ENCODE measurements at regions not wholly inside any gene's neighbourhood (a gene's known extent, or its start where the extent isn't known, plus 50 kb on each side); places are given as distances from the start of the nearest gene placed in this dataset.

- Histone ChIP-seq H4K20me1 (ENCODE audit: insufficient read depth, poor library complexity, severe bottlenecking) (no peaks in the 10 kb centered on the region), H3K4me1 (ENCODE audit: insufficient read depth) (no peaks in the 10 kb centered on the region), H2AFZ (no peak overlapping the region), H3K79me2 (no peaks in the 10 kb centered on the region), H3K4me2 (no peak overlapping the region), H3K27me3 (no peaks in the 10 kb centered on the region), H3K36me3 (replicated peaks; ENCODE audit: insufficient read depth, low read depth) (no peaks in the 10 kb centered on the region), H3K9me3 (ENCODE audit: low read depth) (no peaks in the 10 kb centered on the region), H3K4me3 (no peak overlapping the region), H3K9me2 (replicated peaks; ENCODE audit: insufficient read depth) (no peaks in the 10 kb centered on the region), H3K27ac (no peak overlapping the region)
- WGBS (ENCODE audit: low lambda C conversion rate, missing lambda C conversion rate): 89% methylated on average over 4 of the region's 4 CpGs
- TF ChIP-seq, protein P1, sequence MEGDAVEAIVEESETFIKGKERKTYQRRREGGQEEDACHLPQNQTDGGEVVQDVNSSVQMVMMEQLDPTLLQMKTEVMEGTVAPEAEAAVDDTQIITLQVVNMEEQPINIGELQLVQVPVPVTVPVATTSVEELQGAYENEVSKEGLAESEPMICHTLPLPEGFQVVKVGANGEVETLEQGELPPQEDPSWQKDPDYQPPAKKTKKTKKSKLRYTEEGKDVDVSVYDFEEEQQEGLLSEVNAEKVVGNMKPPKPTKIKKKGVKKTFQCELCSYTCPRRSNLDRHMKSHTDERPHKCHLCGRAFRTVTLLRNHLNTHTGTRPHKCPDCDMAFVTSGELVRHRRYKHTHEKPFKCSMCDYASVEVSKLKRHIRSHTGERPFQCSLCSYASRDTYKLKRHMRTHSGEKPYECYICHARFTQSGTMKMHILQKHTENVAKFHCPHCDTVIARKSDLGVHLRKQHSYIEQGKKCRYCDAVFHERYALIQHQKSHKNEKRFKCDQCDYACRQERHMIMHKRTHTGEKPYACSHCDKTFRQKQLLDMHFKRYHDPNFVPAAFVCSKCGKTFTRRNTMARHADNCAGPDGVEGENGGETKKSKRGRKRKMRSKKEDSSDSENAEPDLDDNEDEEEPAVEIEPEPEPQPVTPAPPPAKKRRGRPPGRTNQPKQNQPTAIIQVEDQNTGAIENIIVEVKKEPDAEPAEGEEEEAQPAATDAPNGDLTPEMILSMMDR (IDR thresholded peaks at IDR 0.05; ENCODE audit: poor library complexity): no peak
- no peak for TF ChIP-seq EZH2 (IDR thresholded peaks at IDR 0.05; ENCODE audit: borderline replicate concordance)
- TF ChIP-seq EZH2phosphoT487 (IDR thresholded peaks at IDR 0.05; ENCODE audit: low read depth, severe bottlenecking, unreplicated experiment): no peak
- no peak for DNase-seq (ENCODE audit: low spot score)
These were observed 91.4 kb upstream of the ZNF462 start for GRCh38 chr9:106771608-106772007.

GRCh38 chr9:106772523-106773290 is 90.3 kb upstream of the ZNF462 start:
- Histone ChIP-seq H3K4me1 (ENCODE audit: insufficient read depth) (no peaks in the 10 kb centered on the region), H3K27me3 (no peaks in the 10 kb centered on the region), H3K9me2 (replicated peaks; ENCODE audit: insufficient read depth) (no peaks in the 10 kb centered on the region), H3K27ac (no peak overlapping the region), H4K20me1 (ENCODE audit: insufficient read depth, poor library complexity, severe bottlenecking) (no peaks in the 10 kb centered on the region), H3K9me3 (ENCODE audit: low read depth) (no peaks in the 10 kb centered on the region), H3K4me2 (no peak overlapping the region), H3K79me2 (no peaks in the 10 kb centered on the region), H3K4me3 (no peak overlapping the region), H2AFZ (no peak overlapping the region), H3K36me3 (replicated peaks; ENCODE audit: insufficient read depth, low read depth) (no peaks in the 10 kb centered on the region)
- TF ChIP-seq EZH2 (IDR thresholded peaks at IDR 0.05; ENCODE audit: borderline replicate concordance) (no peak), EZH2phosphoT487 (IDR thresholded peaks at IDR 0.05; ENCODE audit: low read depth, severe bottlenecking, unreplicated experiment) (no peak)
- TF ChIP-seq, protein P1 (IDR thresholded peaks at IDR 0.05; ENCODE audit: poor library complexity): no peak
- DNase-seq (ENCODE audit: low spot score): no peak
- WGBS (ENCODE audit: low lambda C conversion rate, missing lambda C conversion rate): 82% methylated on average over 5 of the region's 5 CpGs

DNA sequence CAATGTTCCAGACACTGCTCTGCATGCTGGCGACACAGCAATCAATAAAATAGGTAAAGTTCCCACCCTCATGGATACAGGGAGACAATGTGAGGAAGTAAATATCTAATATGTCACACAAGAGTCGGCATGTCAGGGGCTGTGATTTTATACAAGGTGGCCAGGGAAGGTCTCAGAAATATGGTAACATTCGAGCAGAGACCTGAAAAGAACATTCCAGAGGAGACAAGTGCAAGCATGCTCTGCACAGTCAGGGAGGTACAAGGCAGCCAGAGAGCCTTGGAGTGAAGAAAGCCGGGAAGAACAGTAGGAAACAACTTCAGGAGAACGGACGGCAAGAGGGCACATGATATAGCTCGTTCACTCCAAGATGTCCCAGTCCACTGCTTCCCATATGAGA is 89.2 kb upstream of the ZNF462 start:
- no peak overlapping the region for H3K4me2 ChIP-seq
- no peaks in the 10 kb centered on the region for H4K20me1 ChIP-seq (ENCODE audit: insufficient read depth, poor library complexity, severe bottlenecking)
- 82% methylated on average over 7 of the region's 7 CpGs for WGBS (ENCODE audit: low lambda C conversion rate, missing lambda C conversion rate)
- H3K79me2 ChIP-seq: no peaks in the 10 kb centered on the region
- no peak overlapping the region for H3K27ac ChIP-seq
- H3K27me3 ChIP-seq: no peaks in the 10 kb centered on the region
- H3K4me1 ChIP-seq (ENCODE audit: insufficient read depth): no peaks in the 10 kb centered on the region
- no peak for DNase-seq (ENCODE audit: low spot score)
- H3K9me2 ChIP-seq (replicated peaks; ENCODE audit: insufficient read depth): no peaks in the 10 kb centered on the region
- H3K36me3 ChIP-seq (replicated peaks; ENCODE audit: insufficient read depth, low read depth): no peaks in the 10 kb centered on the region
- TF ChIP-seq EZH2phosphoT487 (IDR thresholded peaks at IDR 0.05; ENCODE audit: low read depth, severe bottlenecking, unreplicated experiment) (no peak), EZH2 (IDR thresholded peaks at IDR 0.05; ENCODE audit: borderline replicate concordance) (no peak)
- TF ChIP-seq, protein P1 (IDR thresholded peaks at IDR 0.05; ENCODE audit: poor library complexity): no peak
- H2AFZ ChIP-seq: no peak overlapping the region
- no peak overlapping the region for H3K4me3 ChIP-seq
- no peaks in the 10 kb centered on the region for H3K9me3 ChIP-seq (ENCODE audit: low read depth)

Measured in hepatocyte (in vitro differentiated cells).